SU-DHL-6 (cell line): ENCODE measurements at regions not wholly inside any gene's neighbourhood (a gene's known extent, or its start where the extent isn't known, plus 50 kb on each side); places are given as distances from the start of the nearest gene placed in this dataset.

Experiments used
- CTCF ChIP-seq: fragments of 200-600 bp; sonication (generic); IDR thresholded peaks from one replicate; pipeline ENCODE4 v1.5.1; 2017; ENCODE audit warnings: antibody characterized with exemption, mild to moderate bottlenecking, low read length, moderate library complexity; ENCODE audit not compliant: insufficient read depth, poor library complexity, severe bottlenecking
- EZH2phosphoT487 ChIP-seq: fragments of 200-600 bp; sonication (generic), shearing (Covaris generic); conservative IDR thresholded peaks from 2 replicates; pipeline ENCODE4 v1.6.1; 2018; ENCODE audit warnings: mild to moderate bottlenecking, antibody characterized with exemption, low read length, moderate library complexity, mixed read lengths

GRCh38 chr20:40866056-40866455, 162.6 kb upstream of the TOP1 start:
- TF ChIP-seq CTCF, result no peak
- TF ChIP-seq EZH2phosphoT487, result no peak
